GM20000 (cell line): ENCODE measurements at regions not wholly inside any gene's neighbourhood (a gene's known extent, or its start where the extent isn't known, plus 50 kb on each side); places are given as distances from the start of the nearest gene placed in this dataset.

Source experiments
- DNase-seq: peaks from one replicate; pipeline ENCODE4 v3.0.0; 2012; ENCODE audit warnings: low spot score
- CTCF ChIP-seq: IDR thresholded peaks from 2 replicates; pipeline ENCODE4 v1.5.1; 2012; ENCODE audit warnings: mild to moderate bottlenecking, control low read depth; ENCODE audit errors: extremely low read depth, missing control alignments

DNA sequence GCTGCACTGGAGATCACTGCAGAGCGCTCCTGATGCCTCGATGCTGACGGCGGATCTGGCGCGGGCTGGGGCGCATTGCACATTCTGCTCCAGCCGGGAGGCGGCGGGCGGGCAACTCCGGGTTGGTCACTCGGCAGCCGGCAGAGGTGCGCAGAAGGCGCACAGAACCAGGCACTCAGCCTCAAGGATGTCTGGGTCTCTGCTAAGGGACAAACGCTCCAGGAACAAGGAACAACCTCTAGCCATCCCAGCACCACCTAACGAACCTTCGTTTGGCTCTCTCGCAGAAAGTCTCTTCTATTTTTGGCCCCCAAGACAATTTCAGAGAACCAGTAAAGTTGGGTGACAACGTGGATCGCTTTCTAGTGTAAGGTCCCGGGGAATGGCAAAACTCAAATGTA is 254.6 kb downstream of the OTUD1 start:
- DNase-seq, result no peak
- no peak for TF ChIP-seq CTCF

DNA sequence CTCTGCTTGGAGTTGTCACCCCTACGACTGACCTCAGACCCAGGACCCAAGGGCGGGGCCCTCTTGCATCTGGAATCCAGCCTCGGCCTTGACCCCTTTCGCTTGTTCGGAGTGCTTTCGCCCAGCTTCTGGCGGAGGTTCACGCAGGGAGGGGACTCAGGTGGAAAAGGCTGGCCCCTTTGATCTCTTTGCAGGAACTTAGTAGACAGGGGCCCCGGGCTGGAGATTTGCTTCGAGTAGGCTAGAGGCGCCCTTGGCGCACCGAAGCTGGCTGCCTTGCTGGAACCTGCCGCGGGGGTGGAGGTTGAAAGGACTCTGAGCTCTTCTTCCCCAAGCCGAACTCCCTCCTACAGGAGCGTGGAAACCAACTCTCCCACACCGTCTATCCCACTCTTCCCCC is 255.1 kb downstream of the OTUD1 start:
- no peak for DNase-seq

DNA sequence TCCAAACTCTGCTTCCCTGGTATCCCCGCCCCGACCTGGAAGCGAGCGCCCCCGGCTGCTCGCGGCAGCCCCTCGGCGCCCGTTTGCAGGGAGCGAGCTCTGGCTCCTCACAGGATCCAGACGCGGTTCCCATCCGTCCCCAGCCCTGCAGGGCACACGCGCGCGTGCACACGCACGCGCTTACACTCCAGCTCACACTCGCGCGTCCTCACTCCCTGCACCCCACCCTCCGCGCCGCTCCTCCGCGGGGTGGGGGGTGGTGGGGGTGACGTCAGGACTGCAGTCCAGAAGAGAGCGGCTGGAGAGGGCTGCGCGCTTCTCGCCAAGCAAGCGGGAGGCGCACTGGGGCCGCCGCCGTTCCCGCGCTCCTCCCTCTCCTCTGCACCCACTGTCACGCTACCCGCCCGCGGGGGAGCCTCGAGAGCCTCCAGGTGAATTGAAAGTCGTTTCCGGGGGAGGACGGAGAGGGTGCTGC is 255.6 kb downstream of the OTUD1 start:
- no peak for DNase-seq
- TF ChIP-seq CTCF, result no peak

More for the DNA sequence above, 255.1 kb downstream of the OTUD1 start:
- TF ChIP-seq CTCF, result no peak

GRCh38 chr10:23694921-23695824 is 256.3 kb downstream of the OTUD1 start:
- no peak for TF ChIP-seq CTCF
- no peak for DNase-seq

- TF ChIP-seq CTCF, result no peak
- DNase-seq, result no peak
Measured at GRCh38 chr10:23695825-23696420, 257.0 kb downstream of the OTUD1 start.

GRCh38 chr10:23696476-23696875 is 257.6 kb downstream of the OTUD1 start:
- DNase-seq, result no peak
- TF ChIP-seq CTCF, result no peak

DNA sequence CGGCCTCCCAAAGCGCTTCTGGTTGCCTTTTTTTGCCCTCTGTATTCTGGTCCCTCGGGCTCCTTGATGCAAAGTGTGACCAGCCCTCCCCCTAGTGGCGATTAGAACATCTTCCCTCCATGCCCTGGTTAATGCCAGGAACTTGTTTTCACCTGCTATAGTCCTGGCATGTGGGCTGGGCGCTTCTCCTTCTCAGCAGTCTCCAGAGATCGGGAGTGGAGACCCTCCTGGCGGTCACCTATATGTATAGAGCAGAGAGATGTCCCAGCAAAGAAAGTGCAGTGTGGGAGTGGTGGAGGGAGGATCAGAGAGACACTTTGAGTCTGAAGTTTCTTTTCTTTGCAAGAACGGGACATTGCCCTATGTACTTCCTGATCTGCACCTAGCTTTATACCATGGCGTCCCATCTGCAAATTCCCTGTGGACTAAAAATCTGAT is 264.1 kb downstream of the OTUD1 start:
- peak; percentile 74 for TF ChIP-seq CTCF
- peak; percentile 62 for DNase-seq
